HG02938 (cell line): ENCODE measurements at regions not wholly inside any gene's neighbourhood (a gene's known extent, or its start where the extent isn't known, plus 50 kb on each side); places are given as distances from the start of the nearest gene placed in this dataset.

Source experiments
- ATAC-seq: cut with Tn5 transposase; IDR thresholded peaks from one replicate; pipeline ENCODE4 v1.9.1; 2021; ENCODE audit warnings: mild to moderate bottlenecking, moderate library complexity; ENCODE audit not compliant: unreplicated experiment

DNA sequence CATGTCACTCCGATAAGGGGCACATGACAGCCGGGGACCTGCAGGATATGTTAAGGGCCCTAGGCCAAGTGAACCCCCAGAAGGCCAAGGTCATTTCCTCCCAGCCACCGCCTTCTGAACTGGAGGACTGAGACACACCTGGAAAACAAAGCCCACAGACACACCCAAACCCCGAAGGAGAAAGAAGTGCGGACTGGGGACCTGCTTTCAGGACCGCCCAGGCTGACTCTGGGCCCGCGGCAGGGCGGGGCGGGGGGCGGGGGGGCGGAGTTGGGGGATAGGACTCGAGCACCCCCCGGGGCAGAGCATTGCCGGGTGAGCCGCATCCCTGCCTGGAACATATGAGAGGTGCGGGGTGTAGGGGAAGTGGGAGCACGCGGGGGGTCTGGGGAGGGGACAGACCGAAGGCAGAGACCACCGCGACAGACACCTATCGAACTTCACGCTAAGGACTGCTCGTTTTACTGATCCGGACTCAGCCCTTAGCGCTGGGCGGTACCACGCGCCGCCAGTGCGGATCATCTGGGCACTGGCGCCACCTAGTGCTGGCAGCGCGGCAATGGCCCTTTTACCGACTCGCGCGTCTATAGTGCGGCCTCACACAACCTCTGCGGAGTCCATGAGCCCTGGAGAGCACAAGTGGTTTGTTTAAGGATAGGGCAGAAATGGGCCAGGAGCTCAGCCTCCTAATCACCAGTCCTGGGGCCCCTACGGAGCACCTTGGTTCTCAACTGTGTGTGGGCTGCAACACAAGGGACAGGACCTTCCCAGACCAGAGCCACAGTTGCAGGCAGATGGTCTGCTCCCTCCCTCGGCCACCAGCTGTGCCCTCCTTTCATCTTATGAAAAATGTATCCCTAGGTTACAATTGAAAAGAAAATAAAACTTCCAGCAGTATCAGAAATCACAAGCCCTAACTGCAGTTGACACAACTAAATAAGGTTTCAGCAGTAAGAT, 157.6 kb downstream of the HERPUD2 start:
- ATAC-seq: peak; percentile 98

DNA sequence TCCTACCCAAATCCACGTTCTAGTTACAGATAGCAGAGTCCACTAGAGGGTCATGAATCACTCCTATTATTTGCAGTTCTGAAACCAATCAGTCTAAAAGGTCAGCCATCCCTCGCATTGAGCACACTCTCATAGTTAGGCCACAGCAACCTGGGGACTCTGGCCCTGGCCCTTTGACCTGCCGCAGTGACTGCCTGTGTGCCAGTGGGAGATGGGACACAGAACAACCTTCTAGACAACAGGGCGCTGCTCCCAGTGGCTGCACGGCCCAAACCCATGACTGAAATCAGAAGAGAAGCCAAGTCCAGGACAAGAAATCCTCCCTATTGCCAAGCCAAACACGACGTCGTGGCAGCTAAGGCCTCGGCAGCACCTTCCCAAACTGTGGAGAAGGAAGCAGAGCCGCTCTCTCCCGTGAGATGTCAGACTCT, 158.5 kb downstream of the HERPUD2 start:
- no peak for ATAC-seq

DNA sequence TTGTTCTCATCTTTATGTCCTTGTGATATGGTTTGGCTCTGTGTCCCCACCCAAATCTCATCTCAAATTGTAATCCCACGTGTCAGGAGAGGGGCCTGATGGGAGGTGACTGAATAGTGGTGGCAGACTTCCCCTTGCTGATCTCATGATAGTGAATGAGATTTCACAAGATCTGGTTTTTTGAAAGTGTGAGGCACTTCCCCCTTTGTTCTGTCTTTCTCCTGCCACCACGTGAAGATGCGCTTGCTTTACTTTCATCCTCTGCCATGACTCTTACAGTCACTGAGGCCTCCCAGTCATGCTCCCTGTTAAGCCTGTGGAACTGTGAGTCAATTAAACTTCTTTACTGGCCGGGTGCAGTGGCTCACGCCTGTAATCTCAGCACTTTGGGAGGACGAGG, 161.0 kb downstream of the HERPUD2 start:
- no peak for ATAC-seq

DNA sequence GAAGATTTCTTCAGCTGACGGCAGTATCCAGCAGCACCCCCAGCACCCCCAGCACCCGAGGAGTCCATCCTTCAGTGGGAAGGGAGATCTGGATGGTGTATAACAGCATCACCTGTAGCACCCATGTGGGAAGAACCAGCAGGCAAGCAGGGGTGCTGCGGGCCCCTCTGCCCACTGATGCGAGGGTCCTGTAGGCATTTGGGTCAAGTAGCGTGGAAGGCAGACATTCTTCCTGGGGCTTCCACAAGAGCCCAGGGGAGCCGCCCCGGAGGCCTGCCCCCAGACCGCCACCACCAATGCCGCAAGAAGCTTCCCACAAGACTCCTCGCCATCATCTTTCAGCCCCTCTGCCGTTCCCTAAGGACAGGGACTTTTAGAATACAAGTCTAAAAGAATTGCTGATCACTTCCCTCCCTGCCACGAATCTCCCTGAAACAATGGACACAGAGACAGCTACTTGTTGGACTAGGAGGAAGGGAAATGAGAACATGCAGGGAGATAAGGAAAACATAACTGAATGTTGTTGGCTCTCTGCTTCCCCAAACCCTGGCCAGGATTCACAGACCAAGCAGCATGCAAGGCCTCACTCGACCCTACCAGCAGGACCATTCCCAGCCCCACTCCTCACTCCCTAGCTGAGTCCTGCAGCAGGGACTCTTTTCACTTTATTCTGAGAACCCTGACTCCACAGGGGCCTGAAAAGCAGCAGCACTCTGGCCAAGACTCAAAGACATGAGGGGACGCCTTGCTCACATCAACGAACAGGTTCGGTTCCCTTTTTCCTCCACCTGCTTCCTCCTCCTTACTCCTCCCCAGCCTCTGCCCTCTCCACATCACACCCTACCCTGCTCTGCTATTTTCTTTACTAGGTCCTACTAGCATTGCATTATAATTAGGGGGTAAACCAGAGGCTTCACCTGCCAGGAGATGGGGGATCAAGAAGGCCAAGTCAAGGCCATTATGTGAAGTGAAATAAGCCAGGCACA, 164.5 kb downstream of the HERPUD2 start:
- no peak for ATAC-seq

DNA sequence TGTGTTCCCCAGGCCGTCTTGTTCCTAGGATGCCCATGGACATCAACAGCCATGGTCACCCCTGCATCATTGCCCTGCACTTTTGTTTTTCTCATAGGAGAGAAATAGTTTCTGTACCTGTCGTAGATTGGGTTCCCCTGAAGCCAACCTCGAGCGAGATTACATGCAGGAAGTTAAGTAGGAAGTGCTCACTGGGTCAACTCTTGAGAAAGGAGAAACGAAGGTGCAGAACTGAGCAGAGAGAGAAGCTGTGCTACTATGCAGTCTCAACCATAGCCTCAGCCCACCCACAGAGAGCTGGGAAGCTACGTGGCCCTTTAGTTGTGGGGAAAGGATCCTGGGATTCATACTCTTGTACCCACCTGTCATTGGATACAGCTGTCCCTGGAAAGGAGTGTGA, 165.2 kb downstream of the HERPUD2 start:
- ATAC-seq: no peak

DNA sequence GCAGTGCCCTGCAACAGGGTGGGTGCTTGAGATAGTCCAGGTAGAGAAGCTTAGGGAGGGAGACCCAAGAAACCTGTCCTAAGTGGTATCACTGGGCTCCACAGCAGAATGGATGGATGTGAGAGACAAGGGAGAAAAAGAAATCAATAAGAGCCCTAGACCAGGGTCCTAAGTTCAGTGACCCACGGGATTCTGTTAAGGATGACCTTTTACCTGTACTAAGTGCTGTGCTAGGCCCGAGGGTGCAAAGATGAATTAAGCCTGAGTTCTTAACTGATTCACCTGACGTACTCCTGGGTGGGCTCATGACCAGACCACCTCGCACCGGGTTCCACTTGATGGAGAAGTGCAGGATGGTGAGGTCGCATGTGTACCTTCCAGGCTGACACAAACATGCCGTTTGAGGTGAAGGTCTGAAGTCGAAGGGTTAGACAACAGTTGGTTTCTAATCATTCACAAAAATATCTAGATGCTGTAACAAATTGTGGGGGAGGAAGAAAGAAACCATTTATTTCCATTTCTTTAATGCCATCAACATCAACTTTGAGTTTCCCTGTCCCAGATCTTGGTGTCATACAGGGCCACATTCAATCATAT, 166.5 kb downstream of the HERPUD2 start:
- no peak for ATAC-seq

DNA sequence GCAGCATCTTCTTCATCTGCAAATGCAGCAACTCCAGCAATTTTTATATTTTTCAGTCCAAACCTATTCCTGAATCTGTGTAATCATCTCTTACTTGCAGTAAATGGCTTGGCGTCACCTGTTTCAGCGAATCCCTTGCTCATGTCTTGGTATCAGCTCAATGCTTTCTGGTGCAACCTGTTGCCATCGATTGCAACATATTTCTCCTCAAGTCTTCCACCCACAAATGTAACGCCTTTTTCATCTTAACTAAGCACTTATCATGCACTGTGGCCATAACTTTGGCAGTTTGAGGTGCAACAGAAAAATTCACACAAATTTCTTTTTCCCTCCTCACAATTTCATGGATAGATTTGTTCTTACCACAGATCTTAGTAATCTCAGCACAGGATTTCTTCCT, 168.3 kb downstream of the HERPUD2 start:
- no peak for ATAC-seq

DNA sequence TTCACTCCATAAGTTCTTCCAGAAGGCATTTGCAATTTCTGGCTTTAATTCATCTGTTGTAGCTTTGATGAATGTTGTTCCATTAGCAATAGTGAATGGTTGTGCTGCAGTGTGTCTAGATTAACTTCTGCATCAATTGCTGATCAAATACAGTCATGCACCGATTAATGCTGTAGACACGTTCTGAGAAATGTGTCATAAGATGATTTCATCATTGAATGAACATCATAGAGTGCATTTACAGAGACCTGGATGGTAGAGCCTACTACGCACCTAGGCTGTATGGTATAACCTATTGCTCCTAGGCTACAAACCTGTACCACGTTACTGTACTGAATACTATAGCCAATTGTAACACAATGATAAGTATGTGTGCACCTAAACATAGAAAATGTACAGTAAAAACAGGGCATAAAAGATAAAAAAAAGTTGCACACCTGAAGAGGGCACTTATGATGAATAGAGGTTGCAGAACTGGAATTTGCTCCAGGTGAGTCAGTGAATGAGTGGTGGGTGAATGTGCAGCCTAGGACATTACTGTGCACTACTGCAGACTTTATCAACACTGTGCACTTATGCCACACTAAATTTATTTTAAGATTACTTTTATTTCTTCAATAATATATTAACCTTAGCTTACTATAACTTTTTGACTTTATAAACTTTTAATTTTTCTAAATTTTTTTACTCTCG, 170.7 kb downstream of the HERPUD2 start:
- ATAC-seq: no peak

DNA sequence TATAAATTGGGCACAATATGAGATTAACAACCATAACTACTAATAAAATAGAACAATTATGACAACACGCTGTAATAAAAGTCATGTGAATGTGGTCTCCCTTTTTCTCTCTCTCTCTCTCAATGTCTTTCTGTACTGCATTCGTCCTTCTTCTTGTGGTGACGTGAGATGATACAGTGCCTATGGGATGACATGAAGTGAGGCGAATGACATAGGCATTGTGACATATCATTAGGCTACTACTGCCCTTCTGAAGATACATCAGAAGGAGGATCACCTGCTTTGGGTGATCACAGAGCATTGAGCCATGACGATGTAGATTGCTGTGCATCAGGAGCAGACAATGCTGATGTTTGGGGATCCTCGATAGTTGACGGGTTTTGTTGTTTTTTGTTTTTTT, 171.6 kb downstream of the HERPUD2 start:
- no peak for ATAC-seq

DNA sequence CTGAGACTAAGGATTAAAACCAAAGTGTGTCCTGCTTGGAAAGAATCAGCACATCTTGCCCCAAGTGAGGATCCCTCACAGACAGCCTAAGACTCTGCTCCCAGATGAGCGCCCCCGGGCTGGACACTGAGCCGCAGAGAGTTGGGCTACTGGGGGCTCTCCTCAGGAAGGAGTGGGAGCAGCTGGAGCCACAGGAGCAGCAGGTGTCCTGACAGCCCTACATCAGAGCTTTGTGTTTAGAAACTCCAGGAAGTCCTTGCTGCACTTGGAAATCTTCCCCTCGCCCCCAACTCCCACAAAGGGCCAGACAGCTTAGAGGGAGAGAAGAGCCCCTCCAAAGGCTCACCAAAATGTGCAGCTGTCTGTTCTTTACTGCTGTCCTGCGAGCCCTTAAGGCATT, 172.2 kb downstream of the HERPUD2 start:
- no peak for ATAC-seq

DNA sequence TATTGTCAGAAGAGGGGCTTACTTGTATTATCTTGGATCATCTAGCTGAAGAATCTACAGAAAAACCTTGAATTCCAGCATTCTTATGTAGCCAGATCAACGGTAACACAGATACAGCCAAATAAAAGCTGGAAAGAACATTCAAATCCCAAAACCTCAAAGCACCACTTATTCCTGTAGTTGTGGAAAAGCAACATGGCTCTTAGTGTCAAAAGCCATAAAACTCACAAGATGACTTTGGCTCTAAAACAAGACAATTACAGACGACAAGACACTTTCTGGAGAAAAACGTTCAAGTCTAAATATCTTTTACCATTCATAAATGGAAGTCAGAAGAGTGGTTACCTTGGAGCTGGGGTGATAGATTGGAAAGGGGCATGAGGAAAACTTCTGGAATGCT, 173.0 kb downstream of the HERPUD2 start:
- ATAC-seq: no peak

DNA sequence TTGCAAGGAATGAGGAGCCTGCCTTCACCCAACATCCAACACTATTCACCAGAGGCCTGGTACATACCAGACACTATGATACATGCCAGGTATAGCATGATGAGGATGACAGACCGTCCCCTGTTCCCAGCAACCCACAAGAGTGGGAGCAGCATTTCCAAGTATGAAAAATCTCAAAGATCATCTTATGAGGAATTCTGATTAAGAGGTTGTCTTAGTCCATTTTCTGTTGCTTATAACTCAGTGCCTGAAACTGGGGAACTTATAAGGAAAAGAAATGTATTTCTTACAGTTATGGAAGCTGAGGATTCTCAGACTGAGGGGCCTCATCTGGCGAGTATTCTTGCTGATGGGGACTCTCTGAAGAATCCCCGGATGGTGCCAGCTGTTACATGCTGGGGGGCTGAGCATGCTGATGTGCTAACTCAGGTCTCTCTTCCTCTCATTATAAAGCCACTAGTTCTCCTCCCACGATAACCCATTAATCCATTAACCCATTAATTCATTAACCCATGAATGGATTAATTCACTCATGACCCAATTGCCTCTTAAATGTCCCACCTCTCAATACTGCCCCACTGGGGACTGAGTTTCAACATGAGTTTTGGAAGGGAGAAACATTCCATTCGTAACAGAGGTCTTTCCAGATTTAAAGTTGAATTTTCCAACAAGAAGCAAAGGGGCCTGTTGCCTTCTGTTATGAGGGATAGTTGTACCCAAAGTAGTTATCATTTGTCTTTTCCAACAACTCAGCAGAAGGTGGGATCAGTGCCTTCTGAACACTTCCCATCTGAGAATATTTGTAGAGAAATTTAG, 173.9 kb downstream of the HERPUD2 start:
- no peak for ATAC-seq

DNA sequence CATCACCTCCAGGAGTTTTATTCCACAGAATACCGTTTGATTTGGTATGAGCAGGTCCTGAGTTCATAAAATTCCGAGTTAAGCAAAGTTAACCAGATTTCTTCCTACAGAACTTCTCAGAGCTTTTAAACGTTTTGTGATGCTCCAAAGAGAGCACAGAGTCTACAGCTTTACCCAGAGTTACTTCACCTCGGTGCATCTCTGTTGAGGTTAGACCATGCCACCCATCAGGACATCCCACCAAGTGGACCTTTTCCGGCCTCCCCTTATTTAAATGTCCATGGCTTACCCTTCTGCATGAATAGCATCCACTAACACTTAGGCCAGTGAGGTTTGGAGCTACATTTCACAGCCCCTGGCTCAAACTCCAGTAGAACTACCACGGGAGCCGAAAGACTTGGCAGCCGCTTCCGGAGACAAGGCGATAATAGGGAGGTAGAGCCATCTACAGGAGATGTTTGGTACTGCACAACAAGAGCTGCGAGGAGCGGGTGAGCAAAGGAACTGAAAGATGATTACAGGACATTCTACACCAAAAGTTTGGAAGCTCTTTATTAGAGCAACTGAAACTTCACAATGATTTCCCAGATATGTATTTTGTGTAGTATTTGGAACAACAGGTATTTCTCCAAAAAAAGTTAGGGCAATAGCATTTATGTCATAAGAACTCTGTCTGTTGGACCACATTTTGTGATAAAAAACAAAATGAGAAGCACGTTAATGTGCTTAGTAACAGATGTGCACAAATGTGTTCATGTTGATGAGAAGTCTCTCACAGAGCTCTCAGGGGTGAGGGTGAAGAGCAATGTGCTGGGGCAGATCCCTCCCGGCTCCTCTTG, 174.7 kb downstream of the HERPUD2 start:
- peak; percentile 87 for ATAC-seq

DNA sequence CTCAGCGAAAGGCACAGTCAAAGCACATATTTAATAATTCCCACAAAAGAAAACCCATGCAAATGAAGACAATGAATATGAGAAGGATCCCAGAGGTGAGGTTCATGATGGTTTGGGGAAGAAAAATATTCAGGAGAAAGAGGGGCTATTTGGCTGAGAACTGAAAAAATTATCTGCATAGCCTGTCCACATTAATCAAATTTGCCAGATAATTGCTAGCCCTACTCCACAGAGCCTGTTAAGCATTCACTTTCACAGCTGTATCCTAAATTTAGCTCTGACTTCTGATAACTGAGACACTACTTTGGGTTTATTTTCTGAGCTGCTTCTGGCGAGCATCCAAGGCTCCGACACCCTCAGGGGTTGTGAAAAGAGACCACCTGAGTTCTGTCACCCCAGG, 176.2 kb downstream of the HERPUD2 start:
- no peak for ATAC-seq

DNA sequence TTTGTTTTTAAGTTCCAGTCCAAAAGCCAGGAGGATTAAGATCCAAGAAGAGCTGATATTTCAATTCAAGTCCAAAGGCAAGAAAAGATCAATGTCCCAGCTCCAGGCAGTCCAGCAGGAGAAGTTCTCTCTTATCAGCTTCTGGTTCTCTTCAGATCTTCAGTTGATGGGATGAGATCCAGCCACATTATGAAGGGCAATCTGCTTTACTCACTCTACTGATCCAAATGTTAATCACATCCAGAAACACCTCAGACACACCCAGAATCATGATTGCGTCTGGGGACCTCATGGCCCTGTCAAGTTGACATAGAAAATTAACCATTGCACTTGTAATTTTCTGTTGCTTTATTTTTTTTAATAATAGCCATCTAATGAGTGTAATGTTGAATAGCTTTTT, 178.4 kb downstream of the HERPUD2 start:
- no peak for ATAC-seq

DNA sequence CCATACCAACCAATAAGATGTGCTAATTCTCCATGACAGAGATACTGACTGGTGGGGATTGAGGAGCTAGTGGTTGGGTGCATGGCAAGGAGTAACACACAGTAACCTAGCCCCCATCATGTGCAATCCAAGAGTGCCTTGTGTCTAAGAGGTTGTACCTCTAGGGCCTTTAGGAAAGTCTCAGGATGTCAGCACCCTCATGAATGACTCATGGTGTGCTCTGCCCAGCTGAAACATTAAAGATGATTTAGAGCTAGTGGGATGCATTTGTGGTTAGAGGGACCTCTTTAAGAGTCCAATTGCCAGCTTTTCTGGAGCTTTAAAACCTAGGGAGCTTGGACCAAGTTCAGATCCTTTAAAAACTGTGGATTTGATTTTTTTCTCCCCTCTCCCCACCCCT, 181.1 kb downstream of the HERPUD2 start:
- ATAC-seq: no peak

DNA sequence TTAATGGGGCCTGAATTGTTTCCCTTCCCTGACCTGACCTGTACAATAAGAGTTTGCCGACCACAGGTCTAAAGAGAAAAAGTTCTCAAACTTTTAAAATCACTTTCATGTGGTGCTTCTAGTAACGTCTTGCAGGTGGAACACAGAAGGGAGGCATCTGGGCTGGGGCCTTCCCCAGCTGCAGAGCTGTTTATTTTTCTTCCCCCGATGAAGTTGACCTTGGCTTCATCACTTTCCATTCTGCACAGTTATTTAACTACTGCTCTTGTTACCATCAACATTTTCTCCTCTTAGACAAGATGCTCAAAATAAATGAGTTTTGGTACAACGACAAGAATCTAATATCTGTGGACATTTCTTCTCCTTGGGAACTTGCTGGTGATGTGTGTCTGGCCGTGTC, 181.7 kb downstream of the HERPUD2 start:
- ATAC-seq: no peak

DNA sequence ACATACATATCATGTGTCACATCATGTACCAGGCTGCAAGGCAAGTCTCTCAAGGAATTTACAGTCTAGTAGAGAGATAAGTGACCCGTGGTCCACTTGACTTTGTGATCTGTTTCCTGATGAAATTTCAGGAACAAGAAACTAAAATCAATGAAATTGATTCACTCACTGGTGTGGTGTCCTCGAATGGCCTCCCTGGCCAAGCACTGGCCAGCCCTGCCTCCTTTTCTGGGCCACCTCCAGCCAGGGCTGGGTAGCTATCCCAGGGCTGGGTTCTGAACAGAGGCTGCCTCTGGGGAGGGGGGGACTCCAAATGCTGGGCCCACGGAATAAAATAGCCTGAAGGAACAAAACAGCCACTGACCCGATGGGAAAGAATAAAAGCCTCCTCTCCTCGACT, 182.2 kb downstream of the HERPUD2 start:
- no peak for ATAC-seq
